ENCODE measurements at regions not wholly inside any gene's neighbourhood (a gene's known extent, or its start where the extent isn't known, plus 50 kb on each side); places are given as distances from the start of the nearest gene placed in this dataset.

- TF ChIP-seq CTCF (IDR thresholded peaks at IDR 0.05) (no peak), POLR2A (IDR thresholded peaks at IDR 0.05) (no peak)
Measured at GRCh38 chrX:118182681-118183080, 66.1 kb upstream of the KLHL13 start.
